Omental fat pad (tissue), 3 donors: ENCODE measurements at regions not wholly inside any gene's neighbourhood (a gene's known extent, or its start where the extent isn't known, plus 50 kb on each side); places are given as distances from the start of the nearest gene placed in this dataset.

Source experiments
- ATAC-seq: fragments of 150-250 bp; one replicate; pipeline ENCODE4 v1.9.1; 2016; ENCODE audit warnings: mild to moderate bottlenecking, moderate library complexity; ENCODE audit not compliant: low FRiP score
- DNase-seq: peaks from one replicate; pipeline ENCODE4 v3.0.0-alpha.2; 2019; ENCODE audit warnings: low spot score
- CTCF ChIP-seq, 3 donors: fragments of 450-650 bp; IDR thresholded peaks; one replicate each; pipeline ENCODE4 v1.5.1; 2016 to 2017; ENCODE audit warnings: antibody characterized with exemption in 3 of 3, mild to moderate bottlenecking in 3 of 3, moderate library complexity in 2 of 3

- peak in 1 of 3 donors; percentile 84 for TF ChIP-seq CTCF (IDR thresholded peaks at IDR 0.05)
- peak; percentile 48 for DNase-seq
Measured at GRCh38 chr6:138001750-138002349, 105.4 kb downstream of the PERP start.

GRCh38 chr6:138004430-138005287, 102.6 kb downstream of the PERP start:
- ATAC-seq (no peak), DNase-seq (no peak)
- no peak for TF ChIP-seq CTCF (IDR thresholded peaks at IDR 0.05)

More at GRCh38 chr6:138001750-138002349, 105.4 kb downstream of the PERP start:
- ATAC-seq: no peak

- TF ChIP-seq CTCF (IDR thresholded peaks at IDR 0.05): no peak
- DNase-seq (no peak), ATAC-seq (no peak)
Measured at GRCh38 chr6:138005846-138006245, 101.4 kb downstream of the PERP start.

- DNase-seq: no peak
- no peak for TF ChIP-seq CTCF (IDR thresholded peaks at IDR 0.05)
- no peak for ATAC-seq
Measured at GRCh38 chr6:138007014-138007472, 100.2 kb downstream of the PERP start.

GRCh38 chr6:138008791-138009190, 98.4 kb downstream of the PERP start:
- no peak for TF ChIP-seq CTCF (IDR thresholded peaks at IDR 0.05)
- ATAC-seq (no peak), DNase-seq (no peak)

GRCh38 chr6:138011413-138011812, 95.8 kb downstream of the PERP start:
- DNase-seq: no peak
- ATAC-seq: no peak

More at GRCh38 chr6:138011413-138011812, 95.8 kb downstream of the PERP start:
- no peak for TF ChIP-seq CTCF (IDR thresholded peaks at IDR 0.05)
